ENCODE measurements at regions not wholly inside any gene's neighbourhood (a gene's known extent, or its start where the extent isn't known, plus 50 kb on each side); places are given as distances from the start of the nearest gene placed in this dataset.

DNA sequence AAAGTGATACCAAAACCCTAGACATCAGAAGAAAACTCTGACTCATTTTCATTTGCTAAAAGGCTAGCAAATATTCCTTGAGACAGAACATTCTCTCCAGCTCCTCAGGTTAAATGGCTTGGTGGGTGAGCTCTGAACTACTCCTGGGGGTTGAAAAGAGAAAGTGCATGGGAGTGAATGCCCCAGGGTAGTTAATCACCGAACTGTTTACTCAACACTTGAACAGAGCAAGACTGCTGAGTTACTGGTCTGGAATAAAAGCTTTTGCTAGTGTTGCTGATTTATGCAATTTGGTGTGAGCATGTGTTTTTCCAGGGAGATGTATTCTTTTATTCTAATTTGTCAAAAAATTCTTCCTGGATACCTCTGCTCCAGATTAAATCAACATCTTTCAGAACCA is 88.3 kb upstream of the PRDM9 start:
- Histone ChIP-seq H3K9me3 (ENCODE audit: control insufficient read depth, low read depth, low read length) (peaks cover 2% of the 10 kb centered on the region), H3K4me2 (ENCODE audit: insufficient read depth, insufficient read length, low read length) (no peak overlapping the region), H3K27me3 (ENCODE audit: insufficient read depth, low read length) (no peaks in the 10 kb centered on the region), H4K20me1 (ENCODE audit: control insufficient read depth, insufficient read depth, insufficient read length) (no peaks in the 10 kb centered on the region), H3K18ac (ENCODE audit: insufficient read length, low read depth, low read length) (no peak overlapping the region), H3K27ac (ENCODE audit: insufficient read length, low read depth, low read length) (no peak overlapping the region), H2BK15ac (ENCODE audit: low read depth, low read length) (no peak overlapping the region), H2BK120ac (ENCODE audit: low read depth, low read length, poor library complexity, severe bottlenecking) (no peak overlapping the region), H3K23ac (ENCODE audit: insufficient read length, low read depth, low read length) (no peak overlapping the region), H3K56ac (ENCODE audit: insufficient read length, low read depth, low read length) (no peak overlapping the region), H4K5ac (ENCODE audit: insufficient read length, low read depth, low read length) (no peak overlapping the region), H2AK5ac (ENCODE audit: insufficient read length, low read length) (no peak overlapping the region), H3K4me1 (ENCODE audit: insufficient read depth, low read length) (no peaks in the 10 kb centered on the region), H2AFZ (ENCODE audit: low read length) (no peak overlapping the region), H3K23me2 (ENCODE audit: insufficient read length, low read depth, low read length, poor library complexity, severe bottlenecking) (no peaks in the 10 kb centered on the region), H2BK12ac (ENCODE audit: insufficient read length, low read depth, low read length) (no peak overlapping the region), H4K8ac (replicated peaks; ENCODE audit: insufficient read length, low read depth, low read length) (no peak overlapping the region), H3T11ph (ENCODE audit: low read length) (no peak overlapping the region), H2BK5ac (ENCODE audit: insufficient read length, low read length) (no peak overlapping the region), H3K14ac (ENCODE audit: insufficient read depth, low read length) (no peak overlapping the region), H3K79me1 (ENCODE audit: insufficient read depth, low read depth, low read length, poor library complexity, severe bottlenecking) (no peaks in the 10 kb centered on the region), H3K9ac (ENCODE audit: extremely low read depth, insufficient read length, low read length) (no peak overlapping the region), H3K4ac (ENCODE audit: low read depth, low read length) (no peak overlapping the region), H3K79me2 (ENCODE audit: insufficient read depth, low read length) (no peaks in the 10 kb centered on the region), H2BK20ac (ENCODE audit: low read depth, low read length, poor library complexity, severe bottlenecking) (no peak overlapping the region), H4K91ac (ENCODE audit: insufficient read length, low read depth, low read length) (no peak overlapping the region)
- H3K27ac Mint-ChIP-seq = 0 out of 7 replicates have a peak overlapping the region, but pooled peaks of 1 of the 3 experiments have one; percentile 14
- H3K36me3 Mint-ChIP-seq (ENCODE audit: insufficient read depth in 1 of 3, low read depth in 3 of 3) = peaks cover 10 to 12% (median 12%) of the 10 kb centered on the region in 3 experiments
- H3K9me3 Mint-ChIP-seq = peaks cover 16 to 20% of the 10 kb centered on the region in 2 experiments
- TF ChIP-seq, protein P1, sequence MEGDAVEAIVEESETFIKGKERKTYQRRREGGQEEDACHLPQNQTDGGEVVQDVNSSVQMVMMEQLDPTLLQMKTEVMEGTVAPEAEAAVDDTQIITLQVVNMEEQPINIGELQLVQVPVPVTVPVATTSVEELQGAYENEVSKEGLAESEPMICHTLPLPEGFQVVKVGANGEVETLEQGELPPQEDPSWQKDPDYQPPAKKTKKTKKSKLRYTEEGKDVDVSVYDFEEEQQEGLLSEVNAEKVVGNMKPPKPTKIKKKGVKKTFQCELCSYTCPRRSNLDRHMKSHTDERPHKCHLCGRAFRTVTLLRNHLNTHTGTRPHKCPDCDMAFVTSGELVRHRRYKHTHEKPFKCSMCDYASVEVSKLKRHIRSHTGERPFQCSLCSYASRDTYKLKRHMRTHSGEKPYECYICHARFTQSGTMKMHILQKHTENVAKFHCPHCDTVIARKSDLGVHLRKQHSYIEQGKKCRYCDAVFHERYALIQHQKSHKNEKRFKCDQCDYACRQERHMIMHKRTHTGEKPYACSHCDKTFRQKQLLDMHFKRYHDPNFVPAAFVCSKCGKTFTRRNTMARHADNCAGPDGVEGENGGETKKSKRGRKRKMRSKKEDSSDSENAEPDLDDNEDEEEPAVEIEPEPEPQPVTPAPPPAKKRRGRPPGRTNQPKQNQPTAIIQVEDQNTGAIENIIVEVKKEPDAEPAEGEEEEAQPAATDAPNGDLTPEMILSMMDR (conservative IDR thresholded peaks at IDR 0.05) = peak; percentile 34
- H3K4me1 Mint-ChIP-seq = peaks cover 4% of the 10 kb centered on the region in 2 experiments; a peak in 2 of 4 replicates
- no peaks in the 10 kb centered on the region for H3K27me3 Mint-ChIP-seq (ENCODE audit: low read depth)
- DNase-seq = no peak
- no CpG with 5 or more reads among the region's 1 CpG for WGBS (ENCODE audit: extremely low coverage, insufficient read length, low lambda C conversion rate)
- no peak overlapping the region for H3K4me3 Mint-ChIP-seq

All from H9 (cell line).